H1 (cell line): ENCODE measurements at regions not wholly inside any gene's neighbourhood (a gene's known extent, or its start where the extent isn't known, plus 50 kb on each side); places are given as distances from the start of the nearest gene placed in this dataset.

ENCODE experiments used
- CTCF ChIA-PET: fragments of 300-600 bp; sonication (Branson Sonifier 250); formaldehyde crosslinking; loops from one replicate; lab custom pipeline; 2021; ENCODE audit not compliant: partially characterized antibody; lab: Charles Lee
- POLR2A ChIA-PET: fragments of 300-600 bp; sonication (Branson Sonifier 250); formaldehyde crosslinking; loops from one replicate; lab custom pipeline; 2021; ENCODE audit warnings: inconsistent platforms; ENCODE audit not compliant: partially characterized antibody; lab: Charles Lee
- DNase-seq, 2 experiments: peaks; one replicate each; pipeline versions ENCODE4 v3.0.0 to v3.0.0-alpha.2; 2010 to 2022; ENCODE audit warnings: low spot score in 2 of 2, low read depth in 1 of 2, mixed read lengths in 1 of 2
- FAIRE-seq: peaks from 2 replicates; lab custom pipeline; 2011; peaks lifted over from hg19 to GRCh38; lab: Jason Lieb, UNC
- H2AFZ ChIP-seq: 2 replicates; pipeline ENCODE4 v1.8.1; 2012; ENCODE audit warnings: low read length, inconsistent platforms
- H2AK5ac ChIP-seq: 2 replicates; pipeline ENCODE4 v1.6.1; 2013; ENCODE audit warnings: low read depth, low read length
- H2BK120ac ChIP-seq: replicated peaks from 2 replicates; pipeline ENCODE3; 2013; ENCODE audit warnings: low read depth, low read length, inconsistent platforms
- H2BK12ac ChIP-seq: 2 replicates; pipeline ENCODE4 v1.6.1; 2013; ENCODE audit warnings: low read depth, low read length
- H2BK15ac ChIP-seq: 2 replicates; pipeline ENCODE4 v1.6.1; 2013; ENCODE audit warnings: low read length
- H2BK20ac ChIP-seq: 2 replicates; pipeline ENCODE4 v1.6.1; 2013; ENCODE audit warnings: low read length
- H2BK5ac ChIP-seq: 2 replicates; pipeline ENCODE4 v1.6.1; 2013; ENCODE audit warnings: low read depth, low read length
- H3K14ac ChIP-seq: 2 replicates; pipeline ENCODE4 v1.6.1; 2013; ENCODE audit warnings: inconsistent platforms; ENCODE audit not compliant: insufficient read length
- H3K18ac ChIP-seq: 2 replicates; pipeline ENCODE4 v1.6.1; 2013; ENCODE audit warnings: low read length; ENCODE audit errors: extremely low read depth
- H3K23ac ChIP-seq: 2 replicates; pipeline ENCODE4 v1.6.1; 2013; ENCODE audit warnings: inconsistent platforms; ENCODE audit not compliant: insufficient read length
- H3K23me2 ChIP-seq: 2 replicates; pipeline ENCODE4 v1.6.1; 2013; ENCODE audit warnings: low read depth, low read length
- H3K27ac ChIP-seq: 2 replicates; pipeline ENCODE4 v1.6.1; 2011; ENCODE audit warnings: low read depth, low read length, inconsistent platforms
- H3K27me3 ChIP-seq, 4 experiments: replicated peaks in 1 of 4; 1 replicate in 1 of 4; 2 replicates in 3 of 4; pipeline versions ENCODE4 v1.6.1 to v1.8.1; 2011 to 2013; ENCODE audit warnings: low read length in 3 of 4, mild to moderate bottlenecking in 3 of 4, inconsistent platforms in 2 of 4, mixed read lengths in 2 of 4, moderate library complexity in 1 of 4; ENCODE audit not compliant: control insufficient read depth in 3 of 4, insufficient read depth in 3 of 4; ENCODE audit errors: extremely low read depth in 1 of 4
- H3K36me3 ChIP-seq, 4 experiments: 2 replicates each; pipeline versions ENCODE4 v1.6.1 to v1.8.1; 2011 to 2013; ENCODE audit warnings: mild to moderate bottlenecking in 4 of 4, low read length in 3 of 4, moderate library complexity in 2 of 4, control low read depth in 1 of 4, inconsistent platforms in 1 of 4; ENCODE audit not compliant: insufficient read depth in 4 of 4, control insufficient read depth in 2 of 4
- H3K4ac ChIP-seq: replicated peaks from 2 replicates; pipeline ENCODE3; 2013; ENCODE audit warnings: low read length, low read depth, mixed read lengths, inconsistent platforms; ENCODE audit not compliant: insufficient read length
- H3K4me1 ChIP-seq, 4 experiments: replicated peaks in 1 of 4; 1 replicate in 1 of 4; 2 replicates in 3 of 4; pipeline versions ENCODE4 v1.6.1 to v1.8.1; 2011 to 2013; ENCODE audit warnings: low read length in 3 of 4, inconsistent platforms in 2 of 4, mixed read lengths in 1 of 4; ENCODE audit not compliant: insufficient read depth in 4 of 4, control insufficient read depth in 3 of 4
- H3K4me2 ChIP-seq, 2 experiments: 2 replicates each; pipeline versions ENCODE4 v1.6.1 to v1.8.1; 2011 to 2013; ENCODE audit warnings: low read depth in 2 of 2, low read length in 2 of 2, control low read depth in 1 of 2, inconsistent platforms in 1 of 2, mild to moderate bottlenecking in 1 of 2; ENCODE audit not compliant: insufficient read depth in 1 of 2
- H3K4me3 ChIP-seq, 4 experiments: fragments of 200-600, 300-600 bp in 1 of 4; sonication (generic), shearing (Covaris generic), sonication (Bioruptor Twin) in 1 of 4; 2 replicates each; pipeline versions ENCODE4 v1.5.1 to v1.8.1; 2011 to 2016; ENCODE audit warnings: low read length in 4 of 4, low read depth in 3 of 4, control low read depth in 2 of 4, inconsistent platforms in 2 of 4, mild to moderate bottlenecking in 2 of 4, mixed read lengths in 1 of 4, moderate library complexity in 1 of 4; ENCODE audit not compliant: insufficient read depth in 2 of 4; ENCODE audit errors: extremely low read depth in 1 of 4
- H3K56ac ChIP-seq: replicated peaks from 2 replicates; pipeline ENCODE3; 2013; ENCODE audit warnings: low read depth, mild to moderate bottlenecking, mixed read lengths, low read length, inconsistent platforms; ENCODE audit not compliant: insufficient read length
- H3K79me1 ChIP-seq: 2 replicates; pipeline ENCODE4 v1.6.1; 2013; ENCODE audit warnings: low read depth, low read length, control low read depth
- H3K79me2 ChIP-seq, 2 experiments: 2 replicates each; pipeline versions ENCODE4 v1.6.1 to v1.8.1; 2012 to 2013; ENCODE audit warnings: low read length in 2 of 2, mild to moderate bottlenecking in 2 of 2, inconsistent platforms in 1 of 2; ENCODE audit not compliant: insufficient read depth in 2 of 2, control insufficient read depth in 1 of 2
- H3K9ac ChIP-seq, 4 experiments: replicated peaks in 1 of 4; 1 replicate in 1 of 4; 2 replicates in 3 of 4; pipeline versions ENCODE4 v1.6.1 to v1.8.1; 2011 to 2013; ENCODE audit warnings: low read depth in 3 of 4, low read length in 3 of 4, control low read depth in 2 of 4, mild to moderate bottlenecking in 2 of 4, moderate library complexity in 2 of 4, inconsistent platforms in 1 of 4; ENCODE audit errors: extremely low read depth in 1 of 4
- H3K9me3 ChIP-seq, 2 experiments: 2 replicates each; pipeline versions ENCODE4 v1.6.1 to v1.8.1; 2012 to 2013; ENCODE audit warnings: mild to moderate bottlenecking in 2 of 2, moderate library complexity in 2 of 2, control low read depth in 1 of 2, inconsistent platforms in 1 of 2, low read depth in 1 of 2, low read length in 1 of 2, mixed read lengths in 1 of 2; ENCODE audit not compliant: insufficient read depth in 2 of 2
- H4K20me1 ChIP-seq, 2 experiments: replicated peaks in 1 of 2; 2 replicates each; pipeline versions ENCODE3 to v1.8.1; 2011 to 2013; ENCODE audit warnings: inconsistent platforms in 2 of 2, low read length in 2 of 2, mild to moderate bottlenecking in 1 of 2; ENCODE audit not compliant: insufficient read depth in 2 of 2, control insufficient read depth in 1 of 2
- H4K5ac ChIP-seq: 2 replicates; pipeline ENCODE4 v1.6.1; 2013; ENCODE audit warnings: low read length, low read depth, mixed read lengths, inconsistent platforms; ENCODE audit not compliant: insufficient read length
- H4K8ac ChIP-seq: 2 replicates; pipeline ENCODE4 v1.8.0; 2013; ENCODE audit warnings: mild to moderate bottlenecking, moderate library complexity, low read length, inconsistent platforms; ENCODE audit not compliant: insufficient read depth; ENCODE audit errors: extremely low read depth
- H4K91ac ChIP-seq: replicated peaks from 2 replicates; pipeline ENCODE3; 2013; ENCODE audit warnings: low read length, mixed read lengths, inconsistent platforms; ENCODE audit not compliant: insufficient read length
- CTCF ChIP-seq, 3 experiments: IDR thresholded peaks; 1 replicate in 2 of 3; 2 replicates in 1 of 3; pipeline versions ENCODE4 v1.5.1 to v1.6.1; 2011; ENCODE audit warnings: low read length in 3 of 3, mild to moderate bottlenecking in 3 of 3, inconsistent platforms in 2 of 3, low read depth in 1 of 3, moderate library complexity in 1 of 3; ENCODE audit not compliant: insufficient read depth in 1 of 3; ENCODE audit errors: control extremely low read depth in 1 of 3
- EP300 ChIP-seq, 2 experiments: IDR thresholded peaks; 1 replicate in 1 of 2; 2 replicates in 1 of 2; pipeline ENCODE4 v1.6.1; 2011 to 2012; ENCODE audit warnings: low read depth in 2 of 2, low read length in 2 of 2, mild to moderate bottlenecking in 2 of 2, borderline replicate concordance in 1 of 2, inconsistent platforms in 1 of 2, moderate library complexity in 1 of 2
- POU5F1 ChIP-seq: IDR thresholded peaks from 2 replicates; pipeline ENCODE4 v1.6.1; 2011; ENCODE audit warnings: low read depth, mild to moderate bottlenecking, low read length, moderate library complexity
- RAD21 ChIP-seq, 2 experiments: IDR thresholded peaks in 1 of 2; conservative IDR thresholded peaks in 1 of 2; 2 replicates each; pipeline ENCODE4 v1.6.1; 2011; ENCODE audit warnings: low read depth in 2 of 2, low read length in 2 of 2, improper control_type of control experiment in 1 of 2, inconsistent platforms in 1 of 2, mild to moderate bottlenecking in 1 of 2, moderate library complexity in 1 of 2
- TAF7 ChIP-seq: optimal IDR thresholded peaks from 2 replicates; pipeline ENCODE3; 2011; ENCODE audit warnings: low read depth, mild to moderate bottlenecking, inconsistent platforms, low read length, moderate library complexity, borderline replicate concordance
- TCF12 ChIP-seq: IDR thresholded peaks from 2 replicates; pipeline ENCODE4 v1.6.1; 2011; ENCODE audit warnings: low read depth, mild to moderate bottlenecking, low read length
- YY1 ChIP-seq: IDR thresholded peaks from 2 replicates; pipeline ENCODE4 v1.6.1; 2011; ENCODE audit warnings: low read depth, mild to moderate bottlenecking, low read length

- H3K9me3 ChIP-seq = no peaks in the 10 kb centered on the region
- no peak overlapping the region for H4K5ac ChIP-seq
- H3K4me1 ChIP-seq = no peaks in the 10 kb centered on the region
- no peak overlapping the region for H2BK15ac ChIP-seq
- no peak overlapping the region for H2BK20ac ChIP-seq
- no peak overlapping the region for H2BK120ac ChIP-seq
- DNase-seq (no peak), FAIRE-seq (no peak)
- POLR2A ChIA-PET = no interaction called here
- H3K27ac ChIP-seq = no peak overlapping the region
- H2BK5ac ChIP-seq = no peak overlapping the region
- H3K4ac ChIP-seq = no peak overlapping the region
- H3K27me3 ChIP-seq = no peaks in the 10 kb centered on the region
- H3K56ac ChIP-seq = no peak overlapping the region
- H4K20me1 ChIP-seq = no peaks in the 10 kb centered on the region
- H3K79me1 ChIP-seq = no peaks in the 10 kb centered on the region
- no peak overlapping the region for H3K23ac ChIP-seq
- no peak overlapping the region for H3K14ac ChIP-seq
- no peak overlapping the region for H3K18ac ChIP-seq
- no peaks in the 10 kb centered on the region for H3K79me2 ChIP-seq
- CTCF ChIA-PET = no interaction called here
- H3K9ac ChIP-seq = no peak overlapping the region
- no peak overlapping the region for H4K91ac ChIP-seq
- no peaks in the 10 kb centered on the region for H3K23me2 ChIP-seq
- no peak overlapping the region for H4K8ac ChIP-seq
- no peak overlapping the region for H2AFZ ChIP-seq
- H2AK5ac ChIP-seq = no peak overlapping the region
- no peak overlapping the region for H2BK12ac ChIP-seq
- H3K36me3 ChIP-seq = no peaks in the 10 kb centered on the region
- no peak overlapping the region for H3K4me2 ChIP-seq
- no peak overlapping the region for H3K4me3 ChIP-seq
- no peak for TF ChIP-seq TAF7
- no peak for TF ChIP-seq TCF12
- no peak for TF ChIP-seq YY1
- no peak for TF ChIP-seq RAD21 (IDR thresholded peaks at IDR 0.05 in 1 of 2, conservative IDR thresholded peaks at IDR 0.05 in 1 of 2; ENCODE audit: low read depth in 2 of 2, low read length in 2 of 2)
- no peak for TF ChIP-seq POU5F1
- TF ChIP-seq EP300 (IDR thresholded peaks at IDR 0.05; ENCODE audit: borderline replicate concordance in 1 of 2, low read depth in 2 of 2, low read length in 2 of 2) = no peak
- no peak for TF ChIP-seq CTCF (IDR thresholded peaks at IDR 0.05; ENCODE audit: control extremely low read depth in 1 of 3, insufficient read depth in 1 of 3, low read depth in 1 of 3, low read length in 3 of 3)
These were observed 818.6 kb downstream of the SUCLG1 start for GRCh38 chr2:83640506-83640905.
